ENCODE measurements at regions not wholly inside any gene's neighbourhood (a gene's known extent, or its start where the extent isn't known, plus 50 kb on each side); places are given as distances from the start of the nearest gene placed in this dataset.

DNA sequence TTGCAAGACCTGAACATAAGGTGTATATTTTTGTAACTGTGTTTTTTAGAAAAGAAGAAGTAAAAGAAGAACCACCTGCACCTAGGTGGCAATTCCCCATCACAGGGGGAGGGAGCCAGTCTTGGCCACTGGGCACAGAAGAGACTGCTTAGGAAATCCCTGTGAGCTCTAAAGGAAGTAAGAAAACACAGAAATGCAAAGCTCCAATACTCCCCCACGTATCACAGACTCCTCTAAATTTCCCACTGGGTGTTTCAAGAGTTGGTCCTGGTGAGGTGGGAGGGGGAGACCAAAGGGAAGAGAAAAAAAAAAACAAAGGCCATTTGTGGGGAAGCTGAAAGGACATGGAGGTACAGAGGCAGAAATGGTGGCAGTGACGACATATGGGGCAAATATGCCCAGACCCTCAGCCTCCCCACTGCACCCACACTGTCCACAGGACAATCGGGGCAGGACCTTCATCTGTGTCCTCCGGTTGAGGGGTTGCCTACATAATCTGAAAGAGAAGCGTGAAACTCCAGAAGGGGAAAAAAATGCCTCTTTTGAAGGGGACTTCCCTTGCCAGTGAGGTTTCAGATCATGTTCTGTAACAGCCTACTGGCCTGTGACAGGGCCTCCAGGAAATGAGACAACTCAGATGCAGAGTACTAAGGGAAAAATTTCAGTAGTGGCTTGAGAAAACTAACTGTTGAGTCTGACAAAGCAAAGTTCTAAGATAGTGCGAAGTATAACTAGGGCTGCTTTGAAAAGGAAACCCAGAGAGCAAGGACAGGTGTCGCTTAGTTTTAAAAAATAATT lies 226.2 kb upstream of the MARCKS start:
- Histone ChIP-seq H4K20me1 (ENCODE audit: insufficient read depth) (no peaks in the 10 kb centered on the region), H2AFZ (ENCODE audit: low read depth) (peak overlapping the region; percentile 62), H3K27ac (ENCODE audit: low read depth in 2 of 2, low read length in 1 of 2) (peak overlapping the region; percentile 81 to 99; a peak in 3 of 4 replicates), H3K4me3 (ENCODE audit: low read depth in 2 of 2, low read length in 1 of 2) (no peak overlapping the region), H3K4me2 (peak overlapping the region; percentile 43), H3F3A (replicated peaks; ENCODE audit: insufficient read depth) (peaks cover 24% of the 10 kb centered on the region), H3K36me3 (replicated peaks in 1 of 2; ENCODE audit: control insufficient read depth in 1 of 2, insufficient read depth in 2 of 2, low read length in 1 of 2) (no peaks in the 10 kb centered on the region), H3K9me3 (no peaks in the 10 kb centered on the region), H3K9me2 (no peaks in the 10 kb centered on the region), H3K27me3 (ENCODE audit: insufficient read depth) (no peaks in the 10 kb centered on the region), H3K79me2 (ENCODE audit: insufficient read depth) (no peaks in the 10 kb centered on the region), H3K9ac (peak overlapping the region; percentile 71), H3K4me1 (ENCODE audit: control insufficient read depth in 1 of 2, insufficient read depth in 2 of 2, low read depth in 1 of 2, low read length in 1 of 2) (peaks cover 9 to 27% of the 10 kb centered on the region in 2 experiments)
- CTCF ChIA-PET, result interaction anchor here (0.7 to 1.1 kb wide), 2 partner anchors 11 to 19 kb away, joined by 3 to 5 read pairs; no protein-coding TSS in a partner anchor
- WGBS (ENCODE audit: low lambda C conversion rate), result 79% methylated on average over 7 of the region's 7 CpGs
- DNase-seq, result no peak
- TF ChIP-seq, protein P1, sequence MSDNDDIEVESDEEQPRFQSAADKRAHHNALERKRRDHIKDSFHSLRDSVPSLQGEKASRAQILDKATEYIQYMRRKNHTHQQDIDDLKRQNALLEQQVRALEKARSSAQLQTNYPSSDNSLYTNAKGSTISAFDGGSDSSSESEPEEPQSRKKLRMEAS (IDR thresholded peaks at IDR 0.05; ENCODE audit: low read depth), result 0 out of 2 replicates have a peak, but pooled peaks have one; percentile 22
- TF ChIP-seq NRF1 (IDR thresholded peaks at IDR 0.05; ENCODE audit: low read depth, low read length), result no peak
- POLR2A ChIA-PET, result interaction anchor here (0.7 to 1.1 kb wide), 2 partner anchors 12 to 225 kb away, joined by 3 to 6 read pairs; no protein-coding TSS in a partner anchor

- Histone ChIP-seq H3K4me2 (peak overlapping the region; percentile 43; the same call in 1 of the 2 replicates), H3F3A (replicated peaks; ENCODE audit: insufficient read depth) (peaks cover 30% of the 10 kb centered on the region), H3K9me3 (no peaks in the 10 kb centered on the region), H3K79me2 (ENCODE audit: insufficient read depth) (no peaks in the 10 kb centered on the region), H3K27ac (ENCODE audit: low read depth in 2 of 2, low read length in 1 of 2) (peak overlapping the region; percentile 81 to 99), H2AFZ (ENCODE audit: low read depth) (no peak overlapping the region), H3K9ac (peak overlapping the region; percentile 71; the same call in 1 of the 2 replicates), H4K20me1 (ENCODE audit: insufficient read depth) (no peaks in the 10 kb centered on the region), H3K36me3 (replicated peaks in 1 of 2; ENCODE audit: control insufficient read depth in 1 of 2, insufficient read depth in 2 of 2, low read length in 1 of 2) (no peaks in the 10 kb centered on the region), H3K4me3 (ENCODE audit: low read depth in 2 of 2, low read length in 1 of 2) (0 out of 4 replicates have a peak overlapping the region, but pooled peaks of 1 of the 2 experiments have one; percentile 13), H3K4me1 (ENCODE audit: control insufficient read depth in 1 of 2, insufficient read depth in 2 of 2, low read depth in 1 of 2, low read length in 1 of 2) (peaks cover 9 to 27% of the 10 kb centered on the region in 2 experiments), H3K27me3 (ENCODE audit: insufficient read depth) (no peaks in the 10 kb centered on the region), H3K9me2 (no peaks in the 10 kb centered on the region)
- no peak for DNase-seq
- POLR2A ChIA-PET, result interaction anchor here (0.7 to 1.1 kb wide), 2 partner anchors 11 to 224 kb away, joined by 3 to 6 read pairs; no protein-coding TSS in a partner anchor
- CTCF ChIA-PET, result interaction anchor here (0.7 to 1.1 kb wide), 2 partner anchors 10 to 20 kb away, joined by 3 to 5 read pairs; no protein-coding TSS in a partner anchor
- TF ChIP-seq, protein P1 (IDR thresholded peaks at IDR 0.05; ENCODE audit: low read depth), result no peak
- no peak for TF ChIP-seq SMC3 (IDR thresholded peaks at IDR 0.05; ENCODE audit: low read depth, low read length)
- no peak for TF ChIP-seq FOXM1 (IDR thresholded peaks at IDR 0.05; ENCODE audit: low read depth)
- TF ChIP-seq, protein P2, sequence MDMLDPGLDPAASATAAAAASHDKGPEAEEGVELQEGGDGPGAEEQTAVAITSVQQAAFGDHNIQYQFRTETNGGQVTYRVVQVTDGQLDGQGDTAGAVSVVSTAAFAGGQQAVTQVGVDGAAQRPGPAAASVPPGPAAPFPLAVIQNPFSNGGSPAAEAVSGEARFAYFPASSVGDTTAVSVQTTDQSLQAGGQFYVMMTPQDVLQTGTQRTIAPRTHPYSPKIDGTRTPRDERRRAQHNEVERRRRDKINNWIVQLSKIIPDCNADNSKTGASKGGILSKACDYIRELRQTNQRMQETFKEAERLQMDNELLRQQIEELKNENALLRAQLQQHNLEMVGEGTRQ (IDR thresholded peaks at IDR 0.05; ENCODE audit: borderline replicate concordance, low read depth, low read length), result no peak
- no peak for TF ChIP-seq CHD2 (IDR thresholded peaks at IDR 0.05; ENCODE audit: low read length, partially characterized antibody)
- no peak for TF ChIP-seq JUND (IDR thresholded peaks at IDR 0.05)
- no peak for TF ChIP-seq GABPA (IDR thresholded peaks at IDR 0.05; ENCODE audit: low read depth)
- TF ChIP-seq POLR2AphosphoS5 (IDR thresholded peaks at IDR 0.05; ENCODE audit: low read depth, low read length), result no peak
- TF ChIP-seq GATA2 (CRISPR knock-in tag; IDR thresholded peaks at IDR 0.05), result no peak
- TF ChIP-seq USF1 (IDR thresholded peaks at IDR 0.05; ENCODE audit: borderline replicate concordance, low read depth), result no peak
- TF ChIP-seq RFX5 (IDR thresholded peaks at IDR 0.05; ENCODE audit: low read length), result no peak
- TF ChIP-seq TAF1 (IDR thresholded peaks at IDR 0.05; ENCODE audit: borderline replicate concordance, low read depth, low read length), result no peak
- TF ChIP-seq MEF2A (IDR thresholded peaks at IDR 0.05; ENCODE audit: borderline replicate concordance, low read depth), result no peak
- TF ChIP-seq NRF1 (IDR thresholded peaks at IDR 0.05; ENCODE audit: low read depth, low read length), result no peak
- no peak for TF ChIP-seq REST (IDR thresholded peaks at IDR 0.05; ENCODE audit: low read depth, low read length)
- WGBS (ENCODE audit: low lambda C conversion rate), result 69% methylated on average over 3 of the region's 3 CpGs
These were observed 225.5 kb upstream of the MARCKS start for GRCh38 chr6:113631666-113632065.

Measured in SK-N-SH (cell line).